Activated CD8-positive, alpha-beta memory T cell treated with anti-CD3 and anti-CD28 coated beads for 36 hours (primary cell): ENCODE measurements at regions not wholly inside any gene's neighbourhood (a gene's known extent, or its start where the extent isn't known, plus 50 kb on each side); places are given as distances from the start of the nearest gene placed in this dataset.
"Not testable (repeated sequence)": the region's sequence is repeated elsewhere in the genome, so short reads cannot be mapped to it uniquely, and the experiment has no call there.

Source experiments
- CTCF ChIA-PET: fragments of 350-600 bp; sonication (Branson Sonifier 250); formaldehyde crosslinking; loops from one replicate; lab custom pipeline; 2021; ENCODE audit warnings: antibody characterized with exemption; lab: Charles Lee
- POLR2A ChIA-PET: fragments of 350-600 bp; sonication (Branson Sonifier 250); formaldehyde crosslinking; loops from one replicate; lab custom pipeline; 2021; ENCODE audit warnings: antibody characterized with exemption; lab: Charles Lee

DNA sequence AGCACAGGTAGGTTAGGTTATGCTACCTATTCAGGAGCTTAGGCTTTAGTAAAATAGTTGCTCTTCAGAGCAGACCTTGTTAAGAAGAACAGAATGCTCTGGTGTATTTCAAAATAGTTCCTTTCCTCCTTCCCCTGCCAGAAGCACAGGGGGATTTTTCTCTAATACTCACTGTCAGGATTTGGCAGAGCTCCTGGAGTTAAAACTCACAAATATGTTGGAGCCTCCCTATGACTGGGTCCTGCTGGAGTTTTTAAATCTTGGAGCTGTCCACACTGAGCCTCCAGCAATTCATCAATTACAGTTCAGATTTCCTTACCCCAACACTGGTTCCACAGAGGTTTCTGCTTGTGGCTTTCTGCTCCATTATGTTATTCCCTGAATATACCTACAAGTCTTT lies 1233.8 kb upstream of the WWC1 start:
- ChIA-PET POLR2A (no interaction called here), CTCF (no interaction called here)

DNA sequence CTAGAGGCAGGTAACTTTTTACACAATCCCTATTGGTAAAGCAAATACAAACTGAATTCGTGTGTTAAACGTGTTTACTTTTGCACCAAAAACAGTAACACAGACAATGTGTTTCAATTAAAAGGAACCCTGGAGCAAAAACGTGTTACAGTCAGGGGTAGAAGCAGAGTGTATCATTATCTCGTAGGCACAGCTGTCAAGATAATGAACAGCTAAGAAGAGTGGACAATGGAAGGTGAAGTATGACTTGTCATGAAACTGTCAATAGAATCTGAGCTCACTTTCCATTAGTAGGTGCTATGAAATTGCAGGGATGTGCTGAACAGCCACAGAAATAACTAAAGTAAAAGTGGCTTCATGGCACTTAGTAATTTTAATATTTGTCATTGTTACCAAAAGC lies 1229.8 kb upstream of the WWC1 start:
- POLR2A ChIA-PET, result no interaction called here
- CTCF ChIA-PET, result no interaction called here

DNA sequence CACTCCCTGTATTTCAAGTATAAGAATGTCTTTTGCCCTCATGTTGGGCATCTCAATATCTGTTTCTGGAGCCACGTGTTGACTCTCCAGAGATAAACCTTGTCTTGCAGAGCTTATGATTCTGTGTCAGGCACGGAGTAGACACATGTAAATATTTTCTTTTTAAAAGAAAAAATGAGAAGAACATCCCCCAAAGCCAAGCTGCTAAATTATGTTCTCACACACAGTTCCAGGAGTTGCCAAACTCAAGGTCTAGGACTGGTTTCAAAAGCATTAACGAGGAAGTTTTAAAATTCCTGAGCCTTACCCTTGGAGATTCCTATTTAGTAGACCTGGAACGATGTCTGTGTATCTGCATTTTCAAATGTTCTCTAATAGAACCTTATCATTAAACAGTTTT lies 1228.3 kb upstream of the WWC1 start:
- ChIA-PET POLR2A (no interaction called here), CTCF (no interaction called here)

DNA sequence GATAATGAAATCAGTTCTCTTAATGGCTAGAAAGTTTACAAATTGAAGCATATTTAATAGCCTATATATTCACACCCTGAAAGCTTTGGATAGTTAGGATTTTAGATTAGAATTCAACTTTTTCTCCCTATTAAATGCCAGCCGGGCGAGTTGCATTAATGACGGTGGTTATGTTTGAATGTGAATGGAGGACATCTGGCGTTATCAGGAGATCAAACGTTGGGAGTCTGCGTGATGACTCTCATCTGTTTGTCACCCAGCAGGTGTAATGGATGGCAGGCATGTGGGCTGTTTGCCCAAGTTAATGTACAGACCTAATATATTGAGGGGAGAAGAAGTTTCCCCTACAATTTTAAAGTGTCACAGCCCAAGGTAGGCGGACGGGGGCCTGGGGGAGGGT lies 1227.7 kb upstream of the WWC1 start:
- ChIA-PET CTCF (no interaction called here), POLR2A (no interaction called here)

DNA sequence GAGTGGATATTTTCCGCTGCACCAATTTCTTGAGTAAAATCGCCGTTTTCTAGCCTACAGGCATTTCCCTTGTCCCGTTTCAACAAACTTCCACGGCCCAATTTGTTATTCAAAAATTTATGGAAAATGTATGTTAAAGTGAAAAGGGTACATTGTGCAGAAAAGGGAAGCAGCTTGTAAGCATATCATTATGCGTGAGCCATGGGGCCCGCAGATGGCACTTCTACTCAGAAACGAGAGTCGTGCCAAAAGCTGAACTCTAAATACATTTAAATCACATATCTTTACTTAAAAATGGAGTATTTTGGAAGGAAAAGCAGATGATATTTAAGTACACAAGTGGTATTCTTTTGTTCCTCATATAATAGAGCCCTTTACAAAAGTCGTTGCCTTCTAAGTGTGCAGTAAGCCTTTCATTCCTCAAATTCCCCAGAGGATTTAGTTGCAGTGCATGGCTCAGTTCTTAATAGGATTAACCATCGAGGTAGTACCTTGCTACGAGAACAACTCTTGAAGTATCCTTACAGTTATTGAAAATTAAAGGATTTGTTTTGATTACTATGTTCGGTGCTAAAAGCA lies 1227.2 kb upstream of the WWC1 start:
- CTCF ChIA-PET, result no interaction called here
- POLR2A ChIA-PET, result no interaction called here

DNA sequence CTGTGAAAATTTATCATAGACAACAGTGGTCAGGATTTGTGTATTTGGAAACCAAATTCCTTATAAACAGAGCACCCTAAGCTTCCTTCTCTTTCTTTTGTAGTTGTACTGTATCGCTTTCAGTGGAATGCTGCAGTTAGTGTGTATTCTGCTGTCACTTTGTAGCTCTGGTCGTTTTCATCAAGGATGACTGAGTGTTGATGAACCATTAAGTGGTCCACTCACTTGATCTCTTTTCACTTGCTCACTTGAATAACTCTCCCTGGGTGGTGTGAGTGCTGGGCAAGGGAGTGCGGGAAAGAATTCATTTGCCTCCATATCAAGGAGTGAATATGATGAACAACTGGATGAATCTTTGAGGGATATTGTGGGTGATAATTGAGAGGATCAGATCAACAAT lies 1225.7 kb upstream of the WWC1 start:
- ChIA-PET CTCF (no interaction called here), POLR2A (no interaction called here)

DNA sequence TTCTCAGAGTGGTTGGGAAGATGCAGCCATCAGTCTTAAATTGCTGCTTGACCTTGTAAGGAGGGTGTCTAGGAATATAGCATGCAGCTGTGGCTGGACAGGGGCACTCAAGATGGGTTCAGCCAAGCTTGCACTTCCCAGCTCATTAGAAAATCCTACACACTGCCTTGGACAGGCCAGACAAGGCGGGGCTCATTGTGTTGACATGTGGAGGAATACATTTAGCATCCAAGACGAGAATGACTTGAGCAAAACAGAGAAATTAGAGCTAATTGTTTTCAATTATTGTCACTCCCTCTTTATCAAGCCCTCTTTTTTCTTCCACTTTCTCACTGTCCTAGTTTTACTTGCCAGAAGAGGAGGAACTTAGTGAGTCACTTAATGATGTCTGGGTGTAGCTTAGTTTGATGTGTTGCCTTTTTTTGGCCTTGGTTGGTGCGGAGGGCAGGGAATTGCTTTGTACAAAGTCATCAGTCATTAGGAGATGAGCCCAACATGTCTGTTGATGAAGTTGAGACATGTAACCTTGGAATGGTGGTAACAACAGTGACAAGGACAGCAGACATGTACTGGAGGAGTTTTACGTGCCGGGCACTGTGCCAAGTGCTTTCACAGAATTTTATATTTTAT lies 1219.3 kb upstream of the WWC1 start:
- CTCF ChIA-PET, result no interaction called here
- POLR2A ChIA-PET, result no interaction called here

DNA sequence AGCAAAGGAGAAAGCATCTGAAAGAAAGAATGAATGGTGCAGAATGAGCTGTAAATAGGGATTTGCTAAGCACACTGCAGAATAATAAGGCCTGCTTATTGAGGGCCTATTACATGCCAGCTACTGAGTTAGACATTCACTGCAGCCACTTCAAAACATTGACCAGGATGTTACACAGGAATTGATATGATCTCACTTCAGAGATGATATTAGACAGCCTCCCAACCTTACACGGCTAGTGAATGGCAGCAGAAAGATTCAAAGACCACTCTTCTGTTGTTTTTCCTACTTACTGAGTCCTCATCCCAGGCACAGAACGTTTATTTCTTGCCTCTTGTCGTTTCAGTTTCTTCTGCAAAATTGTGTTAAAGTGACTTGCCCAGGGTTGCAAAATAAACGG lies 1209.9 kb upstream of the WWC1 start:
- ChIA-PET POLR2A (no interaction called here), CTCF (no interaction called here)

DNA sequence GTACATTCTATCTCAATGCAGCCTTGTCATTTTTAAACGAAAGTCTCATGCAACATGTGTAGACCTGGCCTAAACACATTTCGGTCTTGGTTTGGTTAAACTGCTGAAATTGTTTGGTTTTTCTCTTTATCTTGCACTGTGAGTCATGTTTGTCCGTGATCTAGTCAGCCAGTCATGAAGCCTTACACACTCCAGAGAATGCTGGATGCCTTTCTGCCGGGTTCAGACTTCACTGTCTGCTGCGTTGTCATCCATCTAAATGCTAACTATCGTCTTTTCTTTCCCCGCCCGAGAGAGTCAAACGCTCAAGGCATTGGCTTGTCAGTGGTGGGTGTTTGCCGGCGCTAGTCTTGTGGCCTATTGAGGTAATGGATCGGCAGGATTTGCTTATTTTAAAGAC lies 1194.6 kb upstream of the WWC1 start:
- CTCF ChIA-PET, result no interaction called here
- POLR2A ChIA-PET, result no interaction called here

DNA sequence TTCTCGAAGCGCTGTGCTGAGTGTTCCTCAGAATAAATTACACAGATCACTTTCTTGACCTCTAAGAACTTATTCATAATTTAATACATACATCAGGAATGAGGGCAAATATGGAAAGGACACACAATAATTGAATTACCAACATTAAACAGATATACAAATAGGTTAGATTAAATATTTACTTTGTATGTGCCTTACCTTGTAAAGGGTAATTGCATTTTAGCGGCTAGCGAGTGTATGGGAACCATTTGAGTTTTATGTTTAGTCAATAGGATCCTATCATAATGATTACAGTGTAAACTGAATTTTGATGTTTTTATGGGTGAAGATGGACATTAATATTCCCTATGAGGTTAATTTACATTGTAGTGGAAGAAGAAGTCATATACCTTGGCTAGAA lies 1187.1 kb upstream of the WWC1 start:
- ChIA-PET POLR2A (no interaction called here), CTCF (no interaction called here)

DNA sequence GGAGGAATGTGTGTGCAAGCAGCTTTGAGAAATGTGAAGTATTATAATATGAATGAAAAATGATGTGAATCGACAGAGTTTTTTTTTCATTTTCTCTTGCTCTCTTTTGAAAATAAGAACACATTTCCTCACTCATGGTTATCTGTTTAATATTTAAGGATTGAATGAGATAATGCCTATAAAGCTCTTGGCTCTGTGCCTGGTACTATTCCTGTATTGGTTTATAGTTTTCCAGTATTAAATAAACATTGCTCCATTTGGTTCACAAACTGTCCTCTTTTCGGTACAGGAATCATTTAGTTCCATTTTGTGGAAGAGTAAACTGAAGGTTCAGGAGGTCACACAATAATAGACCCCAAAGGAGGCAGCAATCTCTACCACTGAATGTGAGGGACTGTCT lies 1185.5 kb upstream of the WWC1 start:
- ChIA-PET CTCF (no interaction called here), POLR2A (no interaction called here)

DNA sequence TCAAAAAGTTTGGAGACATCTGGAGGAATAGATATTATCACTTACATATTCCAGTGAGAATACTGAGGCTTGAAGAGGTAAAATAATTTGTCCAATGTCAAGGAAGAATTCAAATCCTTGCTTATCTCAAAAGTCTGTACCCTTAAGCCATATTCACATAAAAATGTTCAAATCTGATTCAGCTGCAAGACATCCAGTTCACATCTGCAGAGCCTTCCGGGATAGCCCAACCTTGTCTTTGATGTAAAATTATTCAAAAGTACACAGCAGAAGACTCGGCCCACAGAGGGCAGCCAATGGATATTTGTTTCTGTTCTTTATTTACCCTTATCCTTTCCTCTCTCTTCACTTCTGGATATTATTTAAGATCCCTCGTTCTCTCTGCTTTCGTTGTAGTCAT lies 1183.8 kb upstream of the WWC1 start:
- ChIA-PET POLR2A (no interaction called here), CTCF (no interaction called here)

DNA sequence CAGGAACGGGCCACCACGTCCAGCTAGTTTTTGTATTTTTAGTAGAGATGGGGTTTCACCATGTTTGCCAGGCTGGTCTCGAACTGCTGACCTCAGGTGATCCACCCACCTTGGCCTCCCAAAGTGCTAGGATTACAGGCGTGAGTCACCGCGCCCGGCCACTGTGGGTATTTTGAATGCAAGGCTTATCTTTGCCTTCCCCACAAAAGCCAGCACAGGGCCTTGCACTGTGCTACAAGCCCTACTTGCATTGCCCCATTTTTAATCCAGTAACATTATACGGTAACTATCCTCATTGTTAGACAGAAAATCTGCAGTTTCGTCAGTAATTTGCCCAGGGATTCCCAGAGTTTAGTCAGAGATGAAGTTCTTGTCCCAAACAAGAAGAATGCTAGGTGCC lies 1183.2 kb upstream of the WWC1 start:
- CTCF ChIA-PET, POLR2A ChIA-PET: not testable (repeated sequence)

DNA sequence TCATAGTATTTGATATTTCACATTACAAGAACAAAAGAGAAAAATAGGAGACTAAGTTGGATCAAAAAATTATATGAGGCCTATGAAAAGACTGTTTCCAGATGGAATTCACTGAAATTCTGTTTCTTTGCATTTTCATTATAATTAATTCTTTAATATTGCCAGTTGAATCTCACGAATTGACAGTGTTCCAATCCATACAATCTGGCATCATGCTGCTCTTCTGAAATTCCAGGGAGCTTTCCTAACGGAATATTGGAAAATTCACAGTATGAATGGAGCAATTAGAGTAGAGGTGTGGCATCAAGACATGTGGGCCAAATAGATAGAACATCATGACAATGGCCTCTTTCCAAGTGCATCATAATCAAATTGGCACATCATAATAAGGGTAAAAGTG lies 1178.9 kb upstream of the WWC1 start:
- CTCF ChIA-PET, result no interaction called here
- POLR2A ChIA-PET, result no interaction called here

DNA sequence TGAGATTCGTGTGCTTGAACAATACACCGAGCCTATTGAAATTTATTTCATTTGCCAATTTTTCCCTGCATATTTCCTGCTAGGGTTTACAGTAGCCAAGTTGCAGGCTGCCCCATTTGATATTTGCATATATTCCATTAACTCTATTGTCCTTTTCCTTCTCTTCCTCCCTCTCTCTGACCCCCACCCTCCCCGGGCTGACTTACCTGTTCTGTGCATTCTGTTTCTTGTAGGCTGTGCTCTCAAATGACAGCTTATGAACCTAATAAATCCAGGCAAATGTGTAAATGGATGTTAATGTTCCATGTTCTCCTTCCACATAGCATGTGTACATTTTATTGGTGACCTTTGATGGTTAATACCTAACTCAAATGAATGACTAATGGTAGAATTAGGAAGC lies 1169.2 kb upstream of the WWC1 start:
- CTCF ChIA-PET, result no interaction called here

DNA sequence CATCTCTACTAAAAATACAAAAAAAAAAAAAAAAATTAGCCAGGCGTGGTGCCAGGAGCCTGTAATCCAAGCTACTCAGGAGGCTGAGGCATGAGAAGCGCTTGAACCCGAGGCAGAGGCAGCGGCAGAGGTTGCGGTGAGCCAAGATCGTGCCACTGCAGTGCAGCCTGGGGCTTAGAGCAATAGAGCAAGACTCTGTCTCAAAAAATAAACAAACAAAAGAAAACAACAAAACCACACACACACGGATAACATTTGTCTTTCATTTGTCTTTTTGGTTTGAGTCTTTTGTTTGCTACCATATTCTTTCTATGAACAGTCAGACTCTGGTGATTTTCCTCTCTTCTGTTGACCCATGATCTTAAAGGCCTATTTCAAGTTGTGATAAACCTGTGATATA lies 1168.3 kb upstream of the WWC1 start:
- ChIA-PET POLR2A (no interaction called here), CTCF (no interaction called here)

More for the DNA sequence above, 1169.2 kb upstream of the WWC1 start:
- POLR2A ChIA-PET, result no interaction called here

DNA sequence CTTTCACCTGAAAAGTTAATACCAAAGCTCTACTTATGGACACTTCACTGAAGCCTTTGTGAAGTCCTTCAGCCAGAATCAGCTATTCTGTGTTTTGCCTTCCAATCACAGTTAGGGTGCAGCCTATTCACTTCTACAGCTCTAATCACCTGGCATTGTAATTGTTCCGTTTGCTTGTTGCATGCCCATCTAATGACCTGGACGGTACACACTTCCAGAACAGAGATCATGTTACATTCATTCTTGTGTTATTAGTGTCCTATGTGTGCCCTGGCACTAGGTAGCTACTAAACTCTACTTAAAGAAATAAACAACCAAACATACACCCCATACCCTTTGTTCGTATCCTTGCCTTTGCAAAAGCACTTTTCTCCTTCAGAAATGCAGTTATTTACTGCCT lies 1162.9 kb upstream of the WWC1 start:
- ChIA-PET POLR2A (no interaction called here), CTCF (no interaction called here)

DNA sequence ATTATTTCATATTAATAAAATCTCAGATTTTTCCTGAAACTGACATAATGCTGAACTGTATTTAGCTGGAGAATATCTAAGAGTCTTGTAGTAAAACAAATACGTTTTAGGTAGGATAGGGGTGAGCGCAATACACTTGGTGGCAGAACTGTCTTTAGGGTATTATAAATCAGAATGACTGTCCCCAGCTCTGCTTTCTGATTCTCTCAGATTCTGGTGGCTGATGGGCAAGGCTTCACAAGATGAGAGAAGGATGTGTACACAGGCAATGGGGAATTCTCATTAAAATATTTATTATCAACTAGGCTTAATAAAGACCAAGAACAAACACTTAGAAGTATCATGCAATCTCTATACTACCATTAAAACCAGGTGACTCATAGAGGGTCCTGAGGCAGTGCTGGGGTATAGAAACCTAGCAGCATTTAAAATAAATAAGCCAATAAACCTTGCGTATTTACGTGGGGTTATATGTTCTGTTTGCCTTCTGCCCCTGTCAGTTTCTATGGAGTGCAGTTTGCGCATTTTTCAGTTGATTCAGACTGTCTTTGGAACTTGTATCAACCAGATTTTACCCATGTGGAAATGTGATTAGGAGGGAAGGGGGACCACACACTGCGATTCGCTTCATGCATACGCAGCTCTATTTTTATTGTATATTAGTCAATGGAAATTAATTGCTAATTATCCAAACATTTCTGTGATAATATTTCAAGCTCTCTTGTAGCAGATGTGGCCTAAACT lies 1150.7 kb upstream of the WWC1 start:
- ChIA-PET CTCF (no interaction called here), POLR2A (no interaction called here)

DNA sequence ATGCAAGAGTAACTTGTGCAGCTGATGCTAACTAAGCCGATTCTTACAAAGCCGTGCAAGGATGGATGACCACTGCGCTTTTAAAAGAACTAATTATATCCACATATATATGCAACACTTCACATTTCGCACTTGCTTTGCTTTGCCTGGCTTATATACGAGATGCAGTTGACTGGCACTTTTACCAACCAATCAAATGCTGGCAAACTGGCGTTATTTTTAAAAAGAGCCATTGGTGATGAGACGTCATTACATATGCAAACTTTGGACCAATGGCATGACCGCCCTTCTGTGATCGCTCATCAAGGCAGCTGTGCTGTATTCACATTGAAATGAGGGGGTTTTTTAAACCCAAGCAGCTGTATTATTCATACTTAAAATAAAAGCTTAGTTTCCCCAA lies 1147.7 kb upstream of the WWC1 start:
- CTCF ChIA-PET, result no interaction called here
- POLR2A ChIA-PET, result no interaction called here

DNA sequence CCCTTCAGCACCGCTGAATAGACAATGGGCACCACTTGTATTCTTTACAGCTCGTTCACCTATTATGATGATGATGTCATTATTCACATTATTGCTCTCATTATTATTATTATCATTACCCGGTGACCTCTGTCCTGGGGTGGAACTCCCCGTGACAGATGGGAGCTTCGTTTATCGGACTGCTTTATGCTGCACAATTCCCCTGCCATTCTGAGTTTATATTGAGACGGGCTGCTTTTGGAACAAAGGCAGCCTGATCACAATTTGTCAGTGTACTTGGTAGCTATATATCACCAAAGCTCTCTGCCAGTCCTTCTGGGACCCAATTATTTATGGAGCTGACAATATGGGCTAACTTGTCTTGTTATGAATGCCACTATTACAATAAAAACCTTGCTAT lies 1145.6 kb upstream of the WWC1 start:
- POLR2A ChIA-PET, result no interaction called here

DNA sequence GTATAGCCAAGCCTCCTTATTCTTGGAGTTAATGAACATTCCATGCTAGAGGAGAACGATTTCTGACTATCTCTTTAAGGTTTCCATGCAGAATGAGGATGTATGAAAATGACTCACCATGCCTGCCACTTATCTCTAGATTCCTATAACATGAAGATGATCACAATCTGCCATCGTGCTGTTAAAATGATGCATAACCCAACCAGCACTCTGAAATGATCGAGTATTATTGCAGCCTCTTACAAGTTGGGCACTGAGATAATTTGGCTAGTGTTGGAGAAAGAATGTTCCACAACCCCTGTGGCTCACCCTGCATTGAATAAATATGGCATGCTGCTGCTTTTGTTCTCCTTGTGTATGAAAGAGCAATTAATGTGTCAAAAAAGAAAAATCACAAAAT lies 1143.6 kb upstream of the WWC1 start:
- POLR2A ChIA-PET, result no interaction called here
- CTCF ChIA-PET, result no interaction called here

More for the DNA sequence above, 1145.6 kb upstream of the WWC1 start:
- CTCF ChIA-PET, result no interaction called here
